ENCODE measurements at regions not wholly inside any gene's neighbourhood (a gene's known extent, or its start where the extent isn't known, plus 50 kb on each side); places are given as distances from the start of the nearest gene placed in this dataset.

- DNase-seq (ENCODE audit: low read depth in 2 of 2), result no peak
These were observed 214.1 kb upstream of the COPS8 start for GRCh38 chr2:236871500-236872001.

- no peak for DNase-seq (ENCODE audit: low read depth in 2 of 2)
These were observed 213.7 kb upstream of the COPS8 start for GRCh38 chr2:236872015-236872414.

- DNase-seq (ENCODE audit: low read depth in 2 of 2), result no peak
These were observed 212.7 kb upstream of the COPS8 start for GRCh38 chr2:236872981-236873380.

- DNase-seq (ENCODE audit: low read depth in 2 of 2), result no peak
These were observed 212.1 kb upstream of the COPS8 start for GRCh38 chr2:236873636-236874035.

GRCh38 chr2:236874866-236875481, 210.7 kb upstream of the COPS8 start:
- no peak for DNase-seq (ENCODE audit: low read depth in 2 of 2)

GRCh38 chr2:236875906-236876505, 209.7 kb upstream of the COPS8 start:
- no peak for DNase-seq (ENCODE audit: low read depth in 2 of 2)

- DNase-seq (ENCODE audit: low read depth in 2 of 2), result no peak
These were observed 209.0 kb upstream of the COPS8 start for GRCh38 chr2:236876642-236877041.

- DNase-seq (ENCODE audit: low read depth in 2 of 2), result no peak
These were observed 207.7 kb upstream of the COPS8 start for GRCh38 chr2:236877972-236878371.

GRCh38 chr2:236879416-236879963, 206.2 kb upstream of the COPS8 start:
- DNase-seq (ENCODE audit: low read depth in 2 of 2), result no peak

- DNase-seq (ENCODE audit: low read depth in 2 of 2), result no peak
These were observed 203.6 kb upstream of the COPS8 start for GRCh38 chr2:236882074-236882473.

GRCh38 chr2:236882930-236883329, 202.8 kb upstream of the COPS8 start:
- no peak for DNase-seq (ENCODE audit: low read depth in 2 of 2)

GRCh38 chr2:236883819-236884218, 201.9 kb upstream of the COPS8 start:
- DNase-seq (ENCODE audit: low read depth in 2 of 2), result no peak

- no peak for DNase-seq (ENCODE audit: low read depth in 2 of 2)
These were observed 201.0 kb upstream of the COPS8 start for GRCh38 chr2:236884569-236885175.

GRCh38 chr2:236886456-236886855, 199.2 kb upstream of the COPS8 start:
- DNase-seq (ENCODE audit: low read depth in 2 of 2), result no peak

GRCh38 chr2:236887531-236887930, 198.2 kb upstream of the COPS8 start:
- no peak for DNase-seq (ENCODE audit: low read depth in 2 of 2)

- no peak for DNase-seq (ENCODE audit: low read depth in 2 of 2)
These were observed 197.5 kb upstream of the COPS8 start for GRCh38 chr2:236887953-236888793.

GRCh38 chr2:236888794-236889780, 196.6 kb upstream of the COPS8 start:
- DNase-seq (ENCODE audit: low read depth in 2 of 2), result no peak

GRCh38 chr2:236889791-236890704, 195.6 kb upstream of the COPS8 start:
- DNase-seq (ENCODE audit: low read depth in 2 of 2), result no peak

- no peak for DNase-seq (ENCODE audit: low read depth in 2 of 2)
These were observed 193.0 kb upstream of the COPS8 start for GRCh38 chr2:236892721-236893120.

- DNase-seq (ENCODE audit: low read depth in 2 of 2), result no peak
These were observed 190.9 kb upstream of the COPS8 start for GRCh38 chr2:236894791-236895190.

All from stimulated activated CD4-positive, alpha-beta T cell treated with anti-CD3 and anti-CD28 coated beads, Interleukin-15, amount 100 ng/mL, for 48 hours (primary cell).